Nephron progenitor cell (in vitro differentiated cells): ENCODE measurements at regions not wholly inside any gene's neighbourhood (a gene's known extent, or its start where the extent isn't known, plus 50 kb on each side); places are given as distances from the start of the nearest gene placed in this dataset.
A peak's percentile ranks its signal among the peaks of the same experiment; 100 is the strongest.

Experiments
- DNase-seq: peaks from one replicate; pipeline ENCODE4 v3.0.0; 2021
- H3K27ac Mint-ChIP-seq: 2 replicates; pipeline ENCODE4 v1.8.0; 2021; ENCODE audit warnings: mild to moderate bottlenecking, moderate library complexity, mixed read lengths
- H3K27me3 Mint-ChIP-seq: 2 replicates; pipeline ENCODE4 v1.8.0; 2021; ENCODE audit warnings: mild to moderate bottlenecking, low read depth, mixed read lengths; ENCODE audit not compliant: poor library complexity
- H3K36me3 Mint-ChIP-seq: 2 replicates; pipeline ENCODE4 v1.8.0; 2021; ENCODE audit warnings: low read depth, mixed read lengths
- H3K4me1 Mint-ChIP-seq: 2 replicates; pipeline ENCODE4 v1.8.0; 2021; ENCODE audit warnings: mixed read lengths
- H3K4me3 Mint-ChIP-seq: 2 replicates; pipeline ENCODE4 v1.8.0; 2021; ENCODE audit warnings: mild to moderate bottlenecking, moderate library complexity, mixed read lengths
- H3K9me3 Mint-ChIP-seq: 2 replicates; pipeline ENCODE4 v1.8.0; 2021; ENCODE audit warnings: mild to moderate bottlenecking, moderate library complexity, mixed read lengths
- CTCF ChIP-seq: fragments of 200-600 bp; sonication (generic); IDR thresholded peaks from 2 replicates; pipeline ENCODE4 v1.5.0; 2021; ENCODE audit warnings: antibody characterized with exemption

GRCh38 chr15:70560617-70561328, 202.6 kb downstream of the UACA start:
- no peaks in the 10 kb centered on the region for H3K36me3 Mint-ChIP-seq
- DNase-seq, result no peak
- H3K4me1 Mint-ChIP-seq, result peaks cover 1% of the 10 kb centered on the region
- H3K9me3 Mint-ChIP-seq, result no peaks in the 10 kb centered on the region
- peaks cover 14% of the 10 kb centered on the region for H3K27me3 Mint-ChIP-seq
- H3K27ac Mint-ChIP-seq, result no peak overlapping the region
- TF ChIP-seq CTCF, result no peak
- no peak overlapping the region for H3K4me3 Mint-ChIP-seq

GRCh38 chr15:70559265-70560239, 203.8 kb downstream of the UACA start:
- no peak overlapping the region for H3K27ac Mint-ChIP-seq
- no peak for TF ChIP-seq CTCF
- DNase-seq, result peak; percentile 25

GRCh38 chr15:70558406-70559264, 204.7 kb downstream of the UACA start:
- Mint-ChIP-seq H3K27ac (no peak overlapping the region), H3K4me1 (no peaks in the 10 kb centered on the region), H3K27me3 (peaks cover 11% of the 10 kb centered on the region), H3K4me3 (no peak overlapping the region), H3K9me3 (no peaks in the 10 kb centered on the region), H3K36me3 (no peaks in the 10 kb centered on the region)
- no peak for TF ChIP-seq CTCF
- DNase-seq, result no peak

More at GRCh38 chr15:70559265-70560239, 203.8 kb downstream of the UACA start:
- H3K36me3 Mint-ChIP-seq, result no peaks in the 10 kb centered on the region
- H3K27me3 Mint-ChIP-seq, result peaks cover 14% of the 10 kb centered on the region
- H3K4me3 Mint-ChIP-seq, result no peak overlapping the region
- H3K4me1 Mint-ChIP-seq, result no peaks in the 10 kb centered on the region
- H3K9me3 Mint-ChIP-seq, result no peaks in the 10 kb centered on the region

- no peaks in the 10 kb centered on the region for H3K36me3 Mint-ChIP-seq
- no peak for TF ChIP-seq CTCF
- no peaks in the 10 kb centered on the region for H3K4me1 Mint-ChIP-seq
- H3K27me3 Mint-ChIP-seq, result peaks cover 9% of the 10 kb centered on the region
- H3K27ac Mint-ChIP-seq, result no peak overlapping the region
- no peak for DNase-seq
- no peaks in the 10 kb centered on the region for H3K9me3 Mint-ChIP-seq
- H3K4me3 Mint-ChIP-seq, result no peak overlapping the region
Observed at GRCh38 chr15:70557521-70558258, 205.7 kb downstream of the UACA start.

GRCh38 chr15:70556779-70557178, 206.6 kb downstream of the UACA start:
- no peak for TF ChIP-seq CTCF
- H3K9me3 Mint-ChIP-seq, result peaks cover 6% of the 10 kb centered on the region
- DNase-seq, result no peak
- H3K27ac Mint-ChIP-seq, result no peak overlapping the region
- peaks cover 12% of the 10 kb centered on the region for H3K27me3 Mint-ChIP-seq
- H3K4me3 Mint-ChIP-seq, result no peak overlapping the region
- H3K36me3 Mint-ChIP-seq, result no peaks in the 10 kb centered on the region
- H3K4me1 Mint-ChIP-seq, result no peaks in the 10 kb centered on the region
